HG02588 (cell line): ENCODE measurements at regions not wholly inside any gene's neighbourhood (a gene's known extent, or its start where the extent isn't known, plus 50 kb on each side); places are given as distances from the start of the nearest gene placed in this dataset.
"Not testable (repeated sequence)": the region's sequence is repeated elsewhere in the genome, so short reads cannot be mapped to it uniquely, and the experiment has no call there.

Experiments used
- ATAC-seq: cut with Tn5 transposase; IDR thresholded peaks from one replicate; pipeline ENCODE4 v1.9.1; 2021; ENCODE audit warnings: mild to moderate bottlenecking, moderate library complexity; ENCODE audit not compliant: unreplicated experiment

DNA sequence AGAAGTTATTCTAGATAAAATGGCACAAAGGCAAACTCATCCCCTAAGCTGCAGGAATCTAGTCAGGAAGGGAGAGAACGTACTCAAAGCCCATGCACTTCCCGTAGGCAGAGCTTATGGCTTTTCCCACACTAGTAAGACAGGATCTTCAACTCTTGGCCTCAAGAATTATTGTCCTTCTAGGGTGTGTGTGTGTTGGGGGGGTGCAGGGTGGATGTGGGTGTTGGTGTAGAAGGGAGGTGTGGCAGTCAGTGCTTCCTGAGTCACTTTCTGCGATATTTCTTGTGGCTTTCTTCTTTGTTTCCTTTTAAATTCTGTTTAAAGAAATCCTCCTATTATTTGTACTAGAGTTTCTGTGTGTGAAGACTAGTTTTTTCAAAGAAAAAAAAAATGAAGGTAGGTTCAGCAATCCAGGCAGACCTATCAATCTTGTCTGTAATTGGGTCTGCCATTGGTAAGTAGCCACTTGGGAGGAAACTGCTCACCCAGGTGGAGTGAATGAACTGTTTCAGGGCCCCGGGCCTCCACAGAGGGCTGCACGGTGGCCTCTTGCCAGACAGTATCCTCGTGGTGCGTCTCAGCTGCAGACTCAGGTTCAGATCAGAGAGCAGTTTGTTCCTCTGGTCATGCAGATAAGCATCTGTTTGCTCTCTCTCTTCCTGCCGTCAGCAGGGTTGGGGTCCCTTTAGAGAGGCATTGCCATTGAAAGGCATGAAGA is 131.9 kb downstream of the NPR3 start:
- no peak for ATAC-seq

DNA sequence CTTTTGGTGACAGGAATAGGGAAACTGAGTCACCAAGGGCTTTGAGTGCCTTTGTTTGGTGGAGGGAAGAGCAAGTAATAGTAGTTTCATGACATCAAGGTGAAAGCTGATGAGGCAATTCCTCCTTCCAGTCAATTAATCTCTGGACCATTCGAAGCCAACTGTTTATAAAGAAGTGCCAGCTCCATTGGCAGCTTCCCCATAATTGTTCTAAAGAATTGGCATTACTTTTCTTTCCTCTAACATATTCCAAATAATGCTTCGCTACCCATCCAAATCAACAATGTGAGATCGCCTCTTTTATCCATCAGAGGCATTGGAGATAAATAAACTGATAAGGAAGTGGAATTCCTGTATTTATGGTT is 132.4 kb downstream of the NPR3 start:
- no peak for ATAC-seq

DNA sequence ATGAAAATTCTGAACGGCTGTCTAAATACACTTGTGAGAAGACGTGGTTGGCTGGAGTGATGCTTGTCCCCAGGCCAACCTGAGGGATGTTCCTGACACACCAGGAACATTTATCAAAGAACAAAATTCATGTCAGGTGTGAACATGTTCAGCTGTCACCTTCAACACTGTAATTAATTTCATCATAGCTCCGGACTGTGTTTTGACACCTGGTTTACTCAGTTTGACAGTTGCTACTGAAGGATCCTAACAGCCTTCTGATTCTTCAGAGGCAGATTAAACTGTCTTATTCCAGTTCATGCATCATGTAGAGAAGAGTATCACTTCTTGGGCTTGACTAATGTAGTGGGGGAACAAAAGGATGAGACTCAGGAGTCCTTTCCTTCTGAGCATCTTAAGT is 134.1 kb downstream of the NPR3 start:
- ATAC-seq, result no peak

DNA sequence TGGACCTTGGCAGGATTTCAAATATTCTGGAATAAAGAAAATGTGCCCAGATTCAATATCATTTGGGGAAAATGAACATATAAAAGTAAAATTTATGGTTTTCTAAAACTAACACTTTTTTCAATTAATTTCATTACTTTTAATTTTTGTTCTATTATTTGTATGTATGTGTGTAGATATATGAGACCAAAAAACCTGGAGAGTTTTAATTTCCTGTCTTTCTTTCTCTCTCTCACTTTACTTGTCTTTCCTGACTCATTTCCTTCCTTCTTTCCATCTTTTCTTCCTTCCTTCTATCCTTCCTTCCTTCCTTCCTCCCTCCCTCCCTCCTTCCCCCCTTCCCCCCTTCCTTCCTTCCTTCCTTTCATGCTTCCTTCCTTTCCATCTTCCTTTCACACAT is 137.0 kb downstream of the NPR3 start:
- no peak for ATAC-seq

DNA sequence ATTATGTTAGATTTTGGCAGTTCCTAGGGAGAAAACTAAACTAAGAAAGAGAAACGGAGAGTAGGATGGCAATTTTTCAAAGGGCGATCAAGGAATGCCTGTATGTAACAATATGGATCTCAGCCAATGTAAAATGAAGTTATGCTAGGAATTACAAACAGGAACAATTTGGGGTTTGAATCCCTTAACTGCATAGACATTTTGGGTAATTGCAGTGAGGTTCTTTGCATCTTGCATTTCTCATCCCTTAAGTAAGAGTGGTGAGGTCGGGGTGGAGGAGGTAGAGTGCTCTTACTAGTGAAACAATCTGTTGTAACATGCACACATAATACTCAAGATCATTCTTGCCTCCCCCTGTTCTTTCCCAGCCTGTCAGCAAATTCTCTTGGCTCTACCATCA is 137.6 kb downstream of the NPR3 start:
- ATAC-seq, result no peak

DNA sequence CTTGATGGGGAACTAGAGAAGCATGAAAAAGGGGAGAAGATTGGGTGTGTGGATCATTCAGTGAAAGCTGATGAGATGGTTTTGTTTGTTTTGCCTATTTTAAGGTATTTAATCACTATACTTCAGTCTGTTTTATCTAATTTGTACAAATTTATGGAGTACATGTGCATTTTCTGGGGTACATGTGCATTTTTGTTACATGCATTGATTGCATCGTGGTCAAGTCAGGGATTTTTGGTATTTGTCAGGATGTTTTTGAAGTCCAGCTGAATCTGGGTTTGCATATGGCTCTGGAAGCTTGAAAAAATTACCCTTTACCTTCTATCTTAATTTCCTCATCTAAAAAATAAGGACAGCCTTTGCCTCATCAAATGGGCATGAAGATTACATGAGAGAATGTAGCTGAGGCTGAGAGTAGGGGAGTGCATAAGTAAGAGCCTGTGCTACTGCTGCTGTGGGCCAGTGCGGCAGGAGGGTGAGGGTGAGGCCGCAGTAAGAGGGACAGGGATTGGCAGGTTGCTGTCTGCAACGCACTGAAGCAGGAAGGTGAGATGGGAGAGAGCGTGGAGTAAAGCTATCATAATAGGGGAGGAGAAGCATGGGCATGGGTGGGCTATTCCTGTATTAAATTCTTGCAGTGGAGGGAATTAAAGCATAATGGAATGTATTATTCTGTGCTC is 139.8 kb downstream of the NPR3 start:
- no peak for ATAC-seq

DNA sequence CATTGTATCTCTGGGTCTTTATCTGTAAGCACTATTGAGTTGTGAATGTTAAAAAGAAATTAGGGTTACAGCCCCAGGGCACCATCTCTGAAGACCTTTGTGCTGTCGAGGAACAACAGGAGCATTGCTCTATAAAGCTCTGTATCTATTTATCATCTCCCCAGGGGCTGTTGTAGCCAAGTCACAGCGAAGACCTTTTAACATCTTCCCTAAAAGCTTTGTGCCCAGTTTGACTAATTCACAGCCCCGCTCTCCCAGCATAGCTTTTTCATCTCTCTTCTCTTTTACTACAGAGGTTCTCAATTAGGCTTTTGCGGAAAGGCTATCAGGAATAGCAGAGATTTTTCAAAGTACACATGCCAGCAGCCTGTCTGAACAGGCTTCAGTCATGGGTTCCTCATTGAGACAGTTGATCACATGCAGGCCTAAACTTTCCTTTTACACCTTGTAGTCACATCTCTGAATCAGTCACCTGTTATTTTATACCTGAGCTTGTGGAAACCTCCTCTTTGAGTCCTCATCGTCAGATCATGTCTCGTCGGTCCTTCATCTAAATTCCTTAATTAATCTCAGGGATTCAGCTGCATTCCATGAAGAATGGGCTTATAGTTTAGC is 140.5 kb downstream of the NPR3 start:
- ATAC-seq, result no peak

DNA sequence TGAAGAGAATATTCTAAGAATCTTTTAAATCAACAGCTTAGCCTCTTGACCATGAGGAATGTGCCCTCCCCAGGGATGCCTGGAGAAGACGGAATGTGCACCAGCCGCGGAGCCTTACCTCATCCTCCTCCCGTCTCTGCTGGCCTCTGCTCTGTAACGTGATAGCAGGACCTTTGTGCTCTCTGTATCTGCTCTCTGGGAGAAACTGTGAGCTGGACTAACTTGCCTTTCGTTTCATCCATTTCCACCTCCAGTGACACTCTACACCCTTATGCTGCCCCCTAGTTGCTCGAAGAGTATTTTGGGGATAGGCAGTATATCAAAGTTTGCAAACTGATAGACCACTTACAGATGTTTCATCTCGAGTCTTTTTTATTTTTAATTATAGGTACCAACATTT is 141.4 kb downstream of the NPR3 start:
- ATAC-seq, result no peak

DNA sequence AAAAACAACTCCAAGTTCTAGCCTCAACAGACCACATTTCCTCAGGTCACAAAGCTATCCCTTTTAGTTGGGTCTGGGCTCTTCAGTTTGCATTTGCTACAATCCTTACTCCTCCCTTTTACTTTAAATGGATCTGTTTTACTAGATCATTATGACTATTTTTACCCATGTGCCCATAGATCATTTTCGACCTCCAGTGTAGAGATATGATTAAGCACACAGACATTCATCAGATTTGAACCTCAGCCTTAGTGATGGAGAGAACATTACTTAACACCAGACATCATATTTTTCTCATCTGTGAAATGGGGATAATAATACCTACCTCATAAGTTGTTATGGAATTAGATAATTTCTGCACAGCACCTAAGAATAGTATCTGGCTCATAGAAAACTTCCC is 141.9 kb downstream of the NPR3 start:
- ATAC-seq, result no peak

DNA sequence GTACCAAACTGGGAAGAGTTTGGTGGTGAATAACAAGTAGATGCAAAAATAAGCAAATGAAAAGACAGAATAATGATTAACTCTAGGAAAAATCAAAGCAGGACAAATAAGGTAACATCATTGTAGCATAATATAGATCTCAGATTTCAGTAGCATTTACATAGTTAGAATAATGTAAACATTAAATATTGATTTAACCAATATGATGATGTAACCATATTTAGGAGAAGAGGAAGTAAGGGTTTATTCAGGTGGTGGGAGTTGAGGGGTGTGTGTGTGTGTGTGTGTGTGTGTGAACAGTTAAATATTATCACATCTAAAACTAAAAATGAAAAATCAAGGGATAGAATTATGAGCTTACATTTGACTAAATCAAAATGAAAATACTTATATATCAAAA is 143.4 kb downstream of the NPR3 start:
- ATAC-seq, result no peak

DNA sequence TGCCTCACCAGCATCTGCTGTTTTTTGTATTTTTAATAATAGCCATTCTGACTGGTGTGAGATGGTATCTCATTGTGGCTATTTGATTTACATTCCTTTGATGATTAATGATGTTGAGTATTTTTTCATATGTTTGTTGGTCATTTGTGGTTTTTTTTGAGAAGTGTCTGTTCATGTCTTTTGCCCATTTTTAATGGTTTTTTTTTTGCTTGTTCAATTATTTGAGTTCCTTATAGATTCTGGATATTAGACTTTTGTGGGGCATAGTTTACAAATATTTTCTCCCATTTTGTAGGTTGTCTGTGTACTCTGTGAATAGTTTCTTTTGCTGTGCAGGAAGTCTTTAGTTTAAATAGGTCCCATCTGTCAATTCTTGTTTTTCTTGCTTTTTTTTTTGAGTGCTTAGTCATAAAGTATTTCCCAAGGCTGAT is 148.1 kb downstream of the NPR3 start:
- no peak for ATAC-seq

DNA sequence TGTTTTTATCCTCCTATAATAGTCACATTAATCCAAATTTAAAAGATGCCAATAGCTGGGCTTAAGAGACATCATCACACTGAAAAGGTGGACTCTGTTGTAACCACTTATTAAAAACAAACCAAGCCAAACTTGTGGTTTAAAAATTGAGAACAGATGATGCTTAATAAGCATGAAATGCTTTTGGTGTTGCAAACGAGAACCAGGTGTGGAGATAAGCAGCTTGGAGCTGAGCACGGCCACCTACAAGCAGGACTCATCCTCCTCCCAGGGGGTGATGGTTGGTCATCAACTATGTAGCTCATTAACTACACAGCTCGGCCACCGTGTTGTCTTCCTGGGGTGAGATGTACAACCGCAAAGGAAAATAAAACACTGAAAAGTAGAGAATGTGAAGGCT is 154.4 kb downstream of the NPR3 start:
- ATAC-seq, result no peak

DNA sequence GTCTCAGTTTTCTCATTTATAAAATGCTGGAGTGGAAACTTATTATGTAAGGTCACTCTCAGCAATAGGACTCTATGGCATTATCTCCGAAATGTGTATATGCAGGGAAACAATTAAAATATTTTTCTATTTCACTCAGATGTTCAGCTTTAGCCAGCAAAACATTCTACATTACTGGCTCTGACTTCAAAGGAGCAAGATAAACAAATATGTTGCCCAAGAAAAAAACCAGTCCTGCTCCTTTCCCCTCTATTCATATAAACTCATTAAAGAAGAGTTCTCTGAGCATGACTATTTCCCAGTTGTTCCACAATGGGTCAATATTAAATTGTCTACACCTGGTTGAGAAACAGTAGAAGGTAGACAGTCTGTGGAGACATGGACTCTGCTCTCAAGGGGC is 155.0 kb downstream of the NPR3 start:
- no peak for ATAC-seq

DNA sequence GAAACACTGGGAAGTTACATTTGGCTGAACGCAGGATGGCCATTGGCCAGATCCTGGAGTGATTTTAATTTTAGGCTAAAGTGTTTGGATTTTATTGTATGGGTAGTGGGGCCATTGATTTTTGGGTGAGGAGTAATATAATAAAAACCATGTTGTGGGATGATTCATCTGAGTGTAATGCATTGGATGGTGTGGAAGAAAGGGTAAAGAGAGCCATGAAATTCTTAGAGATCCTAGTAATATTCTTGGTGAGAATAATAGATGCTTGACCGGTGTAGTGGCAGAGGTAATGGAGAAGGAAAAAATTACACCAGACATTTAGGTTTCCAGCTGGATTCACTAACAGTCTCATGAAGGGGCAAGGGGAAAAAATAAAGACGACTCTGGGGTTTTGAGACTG is 158.1 kb downstream of the NPR3 start:
- no peak for ATAC-seq

DNA sequence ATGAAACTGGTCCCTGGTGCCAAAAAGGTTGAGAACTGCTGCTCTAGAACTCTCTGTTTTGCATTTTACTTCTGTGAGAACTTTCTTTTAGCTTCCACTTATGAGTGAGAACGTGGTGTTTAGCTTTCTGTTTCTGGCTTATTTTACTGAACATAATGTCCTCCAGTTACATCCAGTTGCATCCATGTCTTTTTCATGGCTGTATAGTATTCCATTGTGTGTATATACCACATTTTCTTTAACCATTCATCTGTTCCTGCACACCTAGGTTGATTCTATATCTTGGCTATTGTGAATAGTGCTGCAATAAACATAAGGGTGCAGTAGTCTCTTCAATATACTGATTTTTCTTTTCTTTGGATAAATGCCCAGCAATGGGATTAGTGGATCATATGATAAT is 165.7 kb downstream of the NPR3 start:
- ATAC-seq, result no peak

DNA sequence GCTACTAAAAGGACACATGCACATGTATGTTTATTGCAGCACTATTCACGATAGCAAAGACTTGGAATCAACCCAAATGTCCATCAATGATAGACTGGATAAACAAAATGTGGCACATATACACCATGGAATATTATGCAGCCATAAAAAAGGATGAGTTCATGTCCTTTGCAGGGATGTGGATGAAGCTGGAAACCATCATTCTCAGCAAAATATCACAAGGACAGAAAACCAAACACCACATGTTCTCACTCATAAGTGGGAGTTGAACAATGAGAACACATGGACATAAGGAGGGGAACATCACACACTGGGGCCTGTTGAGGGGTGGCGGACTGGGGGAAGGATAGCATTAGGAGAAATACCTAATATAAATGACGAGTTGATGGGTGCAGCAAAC is 168.2 kb downstream of the NPR3 start:
- ATAC-seq, result not testable (repeated sequence)

DNA sequence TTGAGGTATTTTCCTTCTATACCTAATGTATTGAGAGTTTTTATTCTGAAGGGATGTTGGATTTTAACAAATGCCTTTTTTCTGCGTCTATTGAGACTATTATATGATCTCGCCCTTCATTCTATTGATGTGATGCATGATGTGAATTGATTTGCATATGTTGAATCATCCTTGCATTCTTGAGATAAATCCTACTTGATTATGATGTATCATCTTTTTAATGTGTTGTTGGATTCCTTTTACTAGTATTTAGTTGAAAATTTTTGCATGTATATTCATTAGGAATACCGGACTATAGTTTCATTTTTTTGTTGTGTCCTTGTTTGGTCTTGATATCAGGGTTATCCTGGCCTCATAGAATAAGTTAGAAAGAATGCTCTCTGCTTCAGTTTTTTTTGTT is 169.7 kb downstream of the NPR3 start:
- ATAC-seq, result no peak

DNA sequence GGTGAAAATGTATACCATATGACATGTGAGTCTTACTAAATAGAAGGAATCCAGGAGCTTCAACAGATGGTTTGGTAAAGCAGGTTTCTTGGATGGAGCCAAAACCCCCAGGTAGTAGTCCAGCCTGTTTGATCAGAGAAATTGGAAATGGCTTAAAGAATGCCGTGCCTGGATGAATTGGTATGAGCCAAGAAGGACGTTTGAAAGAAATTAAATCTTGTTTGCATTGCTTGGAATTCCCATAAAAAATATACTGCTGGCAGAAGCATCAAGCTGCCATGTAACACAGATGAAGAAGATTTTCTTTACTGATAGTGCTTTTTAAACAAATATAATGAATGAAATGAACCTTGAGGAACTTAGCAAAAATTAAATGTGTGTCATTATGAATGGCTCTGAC is 176.3 kb downstream of the NPR3 start:
- ATAC-seq, result no peak

DNA sequence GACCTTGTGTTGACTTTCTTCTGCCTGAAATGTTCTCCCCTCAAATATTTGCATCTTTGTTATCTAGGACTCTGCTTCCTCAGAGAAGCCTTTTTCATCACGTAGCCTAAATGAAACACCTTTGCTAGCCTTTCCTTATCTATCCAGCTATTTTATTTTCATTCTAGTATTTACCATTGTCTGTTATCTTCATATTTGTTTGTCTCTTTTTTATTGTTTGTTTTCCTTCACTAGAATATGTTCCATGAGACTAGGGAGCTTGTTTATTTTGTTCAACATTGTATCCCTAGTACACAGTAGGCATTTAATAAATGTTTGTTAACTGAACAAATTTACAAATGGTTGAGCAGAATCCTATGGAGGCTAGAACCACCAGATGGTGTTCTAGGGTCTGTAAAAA is 178.0 kb downstream of the NPR3 start:
- no peak for ATAC-seq

DNA sequence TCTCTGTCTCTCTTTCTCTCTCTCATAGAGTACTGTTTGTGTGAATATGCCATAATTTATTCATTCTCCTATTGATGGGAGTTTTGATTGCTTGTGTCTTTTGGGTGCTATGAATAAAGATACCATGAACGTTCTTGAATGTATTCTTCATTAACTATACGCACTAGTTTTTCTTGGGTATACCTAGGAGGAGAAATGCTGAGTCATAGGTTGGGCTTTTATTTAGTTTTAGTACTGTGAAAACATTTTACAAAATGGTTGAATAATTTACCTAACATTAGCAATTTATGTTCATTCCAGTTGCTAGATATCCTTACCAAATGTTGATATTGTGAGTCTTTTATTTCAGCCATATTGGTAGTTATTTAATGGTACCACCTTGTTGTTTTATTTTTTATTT is 192.5 kb downstream of the NPR3 start:
- no peak for ATAC-seq

DNA sequence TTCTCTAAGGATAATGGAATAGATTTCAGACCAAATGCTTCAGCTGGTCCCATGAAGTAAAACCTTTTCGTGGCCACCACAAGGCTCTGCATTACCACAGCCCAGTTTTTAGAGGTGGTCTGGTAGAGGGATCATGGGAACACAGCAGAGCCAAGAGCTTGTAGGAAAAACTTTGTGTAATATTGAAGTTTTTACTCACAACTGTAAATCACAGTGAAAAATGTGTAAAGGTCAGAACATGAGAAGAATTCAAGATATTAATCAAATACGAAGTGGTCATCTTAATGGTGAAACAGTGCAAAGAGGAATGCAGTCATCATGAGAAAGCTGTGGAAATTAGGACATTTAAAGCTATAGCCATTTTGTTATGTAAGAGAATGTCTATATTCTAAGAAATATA is 197.5 kb downstream of the NPR3 start:
- ATAC-seq, result no peak

DNA sequence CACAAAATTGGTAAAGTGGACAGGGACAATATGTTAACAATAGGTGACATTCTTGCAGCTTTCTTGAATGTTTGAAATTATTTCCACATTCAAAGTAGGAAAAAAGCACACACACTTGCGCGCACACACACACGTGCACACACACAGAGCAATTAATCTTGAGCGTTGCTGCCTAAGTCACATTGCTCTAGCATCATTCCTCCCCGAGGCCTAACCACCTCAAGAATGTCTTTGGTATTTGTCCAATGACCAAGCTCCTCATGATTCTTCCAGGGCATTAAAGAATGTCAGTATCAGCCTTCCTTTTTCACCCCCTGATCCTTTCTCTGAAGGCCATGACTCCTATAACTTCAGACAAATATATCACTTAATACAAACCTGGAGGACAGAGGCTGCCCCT is 198.1 kb downstream of the NPR3 start:
- ATAC-seq, result no peak

DNA sequence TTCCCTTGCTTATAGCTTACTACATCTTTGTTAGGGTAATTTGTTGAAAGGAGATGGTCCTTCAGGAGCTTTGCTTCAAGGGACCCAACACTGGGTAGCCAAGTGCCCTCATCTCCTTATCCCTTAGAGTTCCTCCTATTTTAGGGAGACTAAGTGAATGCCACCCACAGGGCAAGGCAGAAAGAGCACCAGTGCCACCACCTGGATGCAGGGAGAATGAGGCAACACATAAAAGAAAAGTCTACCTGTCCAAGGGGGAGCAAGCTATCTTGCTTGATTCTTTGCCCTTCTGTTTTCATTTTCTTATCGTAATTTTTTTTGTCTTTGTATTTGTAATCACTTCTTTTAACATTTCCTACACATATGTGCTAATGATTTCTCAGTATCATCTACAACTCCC is 205.5 kb downstream of the NPR3 start:
- no peak for ATAC-seq
